Transverse colon (tissue), 4 donors: ENCODE measurements at regions not wholly inside any gene's neighbourhood (a gene's known extent, or its start where the extent isn't known, plus 50 kb on each side); places are given as distances from the start of the nearest gene placed in this dataset.

Source experiments
- DNase-seq: peaks from one replicate; pipeline ENCODE4 v3.0.0-alpha.2; 2019
- H3K27ac ChIP-seq, 4 donors: fragments of 200-600 bp; sonication (generic); 2 replicates each; pipeline ENCODE4 v1.5.1; 2016 to 2018; ENCODE audit warnings: inconsistent platforms in 4 of 4
- H3K27me3 ChIP-seq: fragments of 200-600 bp; sonication (generic); 2 replicates; pipeline ENCODE4 v1.5.1; 2017; ENCODE audit warnings: inconsistent platforms
- H3K36me3 ChIP-seq, 4 donors: fragments of 200-600 bp; sonication (generic); 2 replicates each; pipeline ENCODE4 v1.5.1; 2017 to 2019; ENCODE audit warnings: inconsistent platforms in 4 of 4
- H3K4me1 ChIP-seq, 4 donors: fragments of 200-600 bp; sonication (generic); 2 replicates each; pipeline ENCODE4 v1.5.1; 2017 to 2020; ENCODE audit warnings: inconsistent platforms in 4 of 4
- H3K4me3 ChIP-seq, 4 donors: fragments of 200-600 bp; sonication (generic); 1 replicate in 1 of 4; 2 replicates in 3 of 4; pipeline versions ENCODE4 v1.5.1 to v1.6.1; 2017 to 2019; ENCODE audit warnings: inconsistent platforms in 4 of 4
- H3K9me3 ChIP-seq, 2 donors: fragments of 200-600 bp; sonication (generic); 2 replicates each; pipeline ENCODE4 v1.5.1; 2017 to 2019; ENCODE audit warnings: inconsistent platforms in 2 of 2
- CTCF ChIP-seq, 5 experiments: fragments of 200-600 bp in 3 of 5; fragments of 450-650 bp in 2 of 5; sonication (generic) in 3 of 5; IDR thresholded peaks; 1 replicate in 2 of 5; 2 replicates in 3 of 5; pipeline ENCODE4 v1.5.1; 2016 to 2017; ENCODE audit warnings: antibody characterized with exemption in 5 of 5, inconsistent platforms in 3 of 5, mild to moderate bottlenecking in 2 of 5, moderate library complexity in 1 of 5
- EP300 ChIP-seq: sonication (generic); formaldehyde crosslinking; IDR thresholded peaks from one replicate; pipeline ENCODE4 v1.6.1; 2017; ENCODE audit warnings: antibody characterized with exemption, low read depth
- POLR2A ChIP-seq: fragments of 450-650 bp; IDR thresholded peaks from one replicate; pipeline ENCODE4 v1.6.1; 2016; ENCODE audit warnings: antibody characterized with exemption, mild to moderate bottlenecking, moderate library complexity
- POLR2AphosphoS5 ChIP-seq, 3 donors: sonication (generic); formaldehyde crosslinking; IDR thresholded peaks; one replicate each; pipeline ENCODE4 v1.6.1; 2016; ENCODE audit warnings: antibody characterized with exemption in 3 of 3
- WGBS, 2 donors: methylation state at CpG; one replicate each; pipeline ENCODE4 v1.1.5; 2018; ENCODE audit warnings: low coverage in 1 of 2; 5-methylcytosine and 5-hydroxymethylcytosine counted together
- in situ Hi-C, 4 donors: fragments of 200-750 bp; cut with MboI; loops; one replicate each; pipeline versions ENCODE4 v1.15.0 to v1.15.1; 2017; ENCODE audit warnings: low sequenced_read_pairs in 3 of 4, low pct_ligation_motif_present in 1 of 4, low pct_unique_long_range_greater_than_20kb in 1 of 4
- intact Hi-C: fragments of 100-400 bp; cut with DNase I; formaldehyde crosslinking; loops from one replicate; pipeline ENCODE4 v1.15.1; 2023; ENCODE audit warnings: low total_unique reads

- TF ChIP-seq POLR2A (no peak), EP300 (no peak), POLR2AphosphoS5 (IDR thresholded peaks at IDR 0.05) (no peak), CTCF (IDR thresholded peaks at IDR 0.05) (no peak)
- 96 to 100% methylated on average over 1 to 2 of the region's 2 CpGs for WGBS, 2 donors
- intact Hi-C loops = no loop called here
These were observed 373.0 kb downstream of the COG6 start for GRCh38 chr13:40028446-40028845.

DNA sequence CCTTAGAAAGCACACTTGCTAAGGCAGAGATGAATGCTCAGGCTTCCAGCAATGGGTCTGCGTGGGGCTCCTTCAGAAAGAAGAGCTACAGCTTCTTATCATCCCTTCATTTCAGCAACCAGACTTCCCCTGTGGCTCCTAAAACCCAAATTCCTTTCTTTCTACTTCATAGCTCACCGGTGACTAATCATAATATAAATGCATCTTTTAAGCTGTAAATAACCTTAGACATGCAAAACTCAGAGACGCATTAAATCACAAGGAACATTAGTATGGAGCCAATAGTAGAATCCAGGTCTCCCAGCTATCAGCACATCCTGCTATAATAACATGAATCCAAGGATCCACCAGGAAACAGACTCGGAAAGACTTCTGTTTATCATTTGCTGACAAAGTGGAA lies 375.6 kb downstream of the COG6 start:
- 74 to 88% methylated on average over 2 to 4 of the region's 4 CpGs for WGBS, 2 donors
- intact Hi-C loops = no loop called here
- TF ChIP-seq EP300 (no peak), CTCF (IDR thresholded peaks at IDR 0.05) (no peak), POLR2AphosphoS5 (IDR thresholded peaks at IDR 0.05) (no peak), POLR2A (no peak)

More at GRCh38 chr13:40028446-40028845, 373.0 kb downstream of the COG6 start:
- H3K27me3 ChIP-seq = no peaks in the 10 kb centered on the region
- no peak for DNase-seq
- in situ Hi-C loops = no loop called here
- H3K36me3 ChIP-seq = no peaks in the 10 kb centered on the region
- no peak overlapping the region for H3K4me3 ChIP-seq
- H3K4me1 ChIP-seq = no peaks in the 10 kb centered on the region
- H3K9me3 ChIP-seq = no peaks in the 10 kb centered on the region
- H3K27ac ChIP-seq = no peak overlapping the region

DNA sequence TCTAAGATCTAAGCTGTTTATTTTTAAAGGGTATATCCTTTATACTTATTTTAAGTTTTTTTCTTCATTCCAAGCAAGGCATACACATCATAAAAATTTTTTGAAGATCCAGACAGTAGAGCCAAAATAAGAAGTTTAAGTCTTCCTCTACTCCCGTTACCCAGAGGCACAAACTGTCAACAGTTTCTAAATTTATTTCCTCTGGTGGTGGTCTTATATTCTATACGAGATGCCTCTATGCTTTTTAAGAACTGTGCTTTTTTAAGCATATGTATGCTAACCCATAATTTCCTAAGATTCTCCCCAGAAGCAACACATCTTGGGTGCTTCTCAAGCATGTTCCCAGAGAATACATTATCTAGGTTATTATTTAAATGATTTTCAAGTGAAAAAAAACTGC lies 383.6 kb downstream of the COG6 start:
- 64 to 96% methylated on average over 2 of the region's 2 CpGs for WGBS, 2 donors

More for the DNA sequence above, 375.6 kb downstream of the COG6 start:
- DNase-seq = no peak
- Histone ChIP-seq H3K27ac (no peak overlapping the region), H3K27me3 (no peaks in the 10 kb centered on the region), H3K4me1 (no peaks in the 10 kb centered on the region), H3K4me3 (no peak overlapping the region), H3K36me3 (no peaks in the 10 kb centered on the region), H3K9me3 (no peaks in the 10 kb centered on the region)
- in situ Hi-C loops = no loop called here

DNA sequence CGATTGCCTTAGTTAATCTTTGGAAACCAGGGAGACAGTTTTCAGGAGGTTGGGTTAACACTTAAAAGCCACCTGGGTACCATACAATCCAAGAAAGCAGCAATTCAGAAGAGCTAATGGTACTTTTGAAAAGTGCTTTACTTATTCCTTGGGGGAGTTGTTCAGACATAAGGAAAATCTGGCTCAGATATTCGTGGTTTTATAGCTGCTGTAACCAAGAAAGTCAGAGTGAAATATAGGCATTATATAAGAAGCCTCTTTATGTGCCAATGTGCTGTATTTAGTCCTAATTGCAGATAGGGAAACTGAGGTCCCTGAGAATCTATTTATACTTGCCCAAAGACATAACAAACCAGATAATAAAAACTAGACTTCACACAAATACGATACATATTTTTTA lies 387.5 kb downstream of the COG6 start:
- 66 to 68% methylated on average over 3 of the region's 3 CpGs for WGBS, 2 donors
- H3K4me1 ChIP-seq = no peaks in the 10 kb centered on the region
- H3K27ac ChIP-seq = no peak overlapping the region
- no peaks in the 10 kb centered on the region for H3K9me3 ChIP-seq
- in situ Hi-C loops = no loop called here
- no peak for DNase-seq
- no peak for TF ChIP-seq POLR2AphosphoS5 (IDR thresholded peaks at IDR 0.05)
- TF ChIP-seq EP300 = no peak
- no peak for TF ChIP-seq POLR2A
- TF ChIP-seq CTCF (IDR thresholded peaks at IDR 0.05) = no peak
- no peak overlapping the region for H3K4me3 ChIP-seq
- H3K36me3 ChIP-seq = no peaks in the 10 kb centered on the region
- H3K27me3 ChIP-seq = no peaks in the 10 kb centered on the region
- intact Hi-C loops = no loop called here

More for the DNA sequence above, 383.6 kb downstream of the COG6 start:
- no peaks in the 10 kb centered on the region for H3K9me3 ChIP-seq
- no peak overlapping the region for H3K27ac ChIP-seq
- DNase-seq = no peak
- TF ChIP-seq POLR2AphosphoS5 (IDR thresholded peaks at IDR 0.05) (no peak), POLR2A (no peak), EP300 (no peak), CTCF (IDR thresholded peaks at IDR 0.05) (no peak)
- H3K27me3 ChIP-seq = no peaks in the 10 kb centered on the region
- H3K36me3 ChIP-seq = no peaks in the 10 kb centered on the region
- no peaks in the 10 kb centered on the region for H3K4me1 ChIP-seq
- H3K4me3 ChIP-seq = no peak overlapping the region
- intact Hi-C loops (no loop called here), in situ Hi-C loops (no loop called here)
